WTC11 (cell line): ENCODE measurements at regions not wholly inside any gene's neighbourhood (a gene's known extent, or its start where the extent isn't known, plus 50 kb on each side); places are given as distances from the start of the nearest gene placed in this dataset.

Experiments used
- ATAC-seq: fragments of 200-7000 bp; cut with Tn5 transposase; 2 replicates; pipeline ENCODE4 v1.10.0; 2021; ENCODE audit warnings: mild to moderate bottlenecking, moderate library complexity
- CTCF ChIA-PET: fragments of 300-600 bp; sonication (Branson Sonifier 250); formaldehyde crosslinking; loops from one replicate; lab custom pipeline; 2021; ENCODE audit warnings: antibody characterized with exemption; lab: Charles Lee
- POLR2A ChIA-PET: fragments of 350-600 bp; sonication (Branson Sonifier 250); formaldehyde crosslinking; loops from one replicate; lab custom pipeline; 2021; ENCODE audit warnings: antibody characterized with exemption; lab: Charles Lee
- DNase-seq: peaks from one replicate; pipeline ENCODE4 v3.0.0; 2021; ENCODE audit warnings: low spot score
- H3K27ac Mint-ChIP-seq: 2 replicates; pipeline ENCODE4 v1.8.0; 2021; ENCODE audit warnings: mixed read lengths
- H3K27me3 Mint-ChIP-seq: 2 replicates; pipeline ENCODE4 v1.8.0; 2021; ENCODE audit warnings: low read depth, mild to moderate bottlenecking, moderate library complexity, mixed read lengths
- H3K36me3 Mint-ChIP-seq: 2 replicates; pipeline ENCODE4 v1.8.0; 2021; ENCODE audit warnings: mixed read lengths
- H3K4me1 Mint-ChIP-seq: 2 replicates; pipeline ENCODE4 v1.8.0; 2022; ENCODE audit warnings: mixed read lengths
- H3K4me3 Mint-ChIP-seq: 2 replicates; pipeline ENCODE4 v1.8.0; 2021; ENCODE audit warnings: mild to moderate bottlenecking, moderate library complexity, mixed read lengths
- H3K9me3 Mint-ChIP-seq: 2 replicates; pipeline ENCODE4 v1.8.0; 2021; ENCODE audit warnings: mixed read lengths
- ATF3 ChIP-seq: sonication (generic); formaldehyde crosslinking; conservative IDR thresholded peaks from 2 replicates; pipeline ENCODE4 v1.8.1; 2022; ENCODE audit warnings: mild to moderate bottlenecking, missing genetic modification reagents
- CREM ChIP-seq: sonication (generic); formaldehyde crosslinking; IDR thresholded peaks from 2 replicates; pipeline ENCODE4 v1.8.1; 2022; ENCODE audit warnings: mild to moderate bottlenecking, missing genetic modification reagents, moderate library complexity
- E2F1 ChIP-seq: sonication (generic); formaldehyde crosslinking; IDR thresholded peaks from 2 replicates; pipeline ENCODE4 v1.8.0; 2022; ENCODE audit warnings: mild to moderate bottlenecking, missing genetic modification reagents
- E2F4 ChIP-seq: sonication (generic); formaldehyde crosslinking; IDR thresholded peaks from 2 replicates; pipeline ENCODE4 v1.8.1; 2022; ENCODE audit warnings: low read depth, mild to moderate bottlenecking, moderate library complexity, missing genetic modification reagents, borderline replicate concordance
- ETV6 ChIP-seq: sonication (generic); formaldehyde crosslinking; IDR thresholded peaks from 2 replicates; pipeline ENCODE4 v1.8.1; 2022; ENCODE audit warnings: mild to moderate bottlenecking, missing genetic modification reagents
- GRHL2 ChIP-seq: fragments of 250-450 bp; sonication (Bioruptor Pico); IDR thresholded peaks from 2 replicates; pipeline ENCODE4 v1.8.0; 2022; ENCODE audit warnings: mild to moderate bottlenecking, moderate library complexity; ENCODE audit not compliant: insufficient replicate concordance, severe bottlenecking
- HMGA2 ChIP-seq: fragments of 250-450 bp; sonication (Bioruptor Pico); IDR thresholded peaks from 2 replicates; pipeline ENCODE4 v1.4.0; 2021; ENCODE audit warnings: mild to moderate bottlenecking, moderate library complexity
- NFATC4 ChIP-seq: fragments of 250-450 bp; sonication (Bioruptor Pico); IDR thresholded peaks from 2 replicates; pipeline ENCODE4 v1.9.0; 2021; ENCODE audit warnings: mild to moderate bottlenecking
- NFYB ChIP-seq: sonication (generic); formaldehyde crosslinking; conservative IDR thresholded peaks from 2 replicates; pipeline ENCODE4 v1.8.0; 2022; ENCODE audit warnings: low read depth, missing genetic modification reagents
- PRDM15 ChIP-seq: sonication (generic); formaldehyde crosslinking; IDR thresholded peaks from 2 replicates; pipeline ENCODE4 v1.8.0; 2022; ENCODE audit warnings: missing genetic modification reagents
- PREB ChIP-seq: sonication (generic); formaldehyde crosslinking; IDR thresholded peaks from 2 replicates; pipeline ENCODE4 v1.8.1; 2022; ENCODE audit warnings: mild to moderate bottlenecking, missing genetic modification reagents, moderate library complexity, borderline replicate concordance
- TEAD4 ChIP-seq: sonication (generic); formaldehyde crosslinking; IDR thresholded peaks from 2 replicates; pipeline ENCODE4 v1.8.0; 2022; ENCODE audit warnings: mild to moderate bottlenecking, missing genetic modification reagents
- USF2 ChIP-seq: sonication (generic); formaldehyde crosslinking; IDR thresholded peaks from 2 replicates; pipeline ENCODE4 v1.8.1; 2023; ENCODE audit warnings: mild to moderate bottlenecking, missing genetic modification reagents, moderate library complexity
- ZNF416 ChIP-seq: fragments of 250-450 bp; sonication (Bioruptor Pico); IDR thresholded peaks from 2 replicates; pipeline ENCODE4 v1.9.0; 2021; ENCODE audit warnings: mild to moderate bottlenecking, inconsistent platforms
- ZNF671 ChIP-seq: fragments of 250-450 bp; sonication (Bioruptor Pico); IDR thresholded peaks from 2 replicates; pipeline ENCODE4 v1.8.0; 2021; ENCODE audit warnings: mild to moderate bottlenecking
- ZSCAN18 ChIP-seq: fragments of 250-450 bp; sonication (Bioruptor Pico); IDR thresholded peaks from 2 replicates; pipeline ENCODE4 v2.1.2; 2022; ENCODE audit warnings: mild to moderate bottlenecking, moderate library complexity

- TF ChIP-seq ATF3 (CRISPR knock-in tag) = no peak
These were observed 166.7 kb downstream of the USP12 start (continued) for GRCh38 chr13:27004866-27005265.

- Mint-ChIP-seq H3K36me3 (no peaks in the 10 kb centered on the region), H3K9me3 (peaks cover 11% of the 10 kb centered on the region), H3K27me3 (peaks cover 24% of the 10 kb centered on the region), H3K4me3 (no peak overlapping the region), H3K27ac (no peak overlapping the region), H3K4me1 (peaks cover 24% of the 10 kb centered on the region)
- ChIA-PET POLR2A (interaction anchor here (0.6 kb wide), 1 partner anchor 80 kb away, joined by 4 read pairs; no protein-coding TSS in a partner anchor), CTCF (no interaction called here)
- TF ChIP-seq TEAD4 (CRISPR knock-in tag) (no peak), ETV6 (CRISPR knock-in tag) (no peak), HMGA2 (CRISPR knock-in tag) (no peak), PRDM15 (CRISPR knock-in tag) (no peak), NFYB (CRISPR knock-in tag) (no peak), E2F1 (no peak), USF2 (CRISPR knock-in tag) (no peak), GRHL2 (CRISPR knock-in tag) (no peak), PREB (CRISPR knock-in tag) (no peak), CREM (CRISPR knock-in tag) (no peak), NFATC4 (no peak), ZNF416 (CRISPR knock-in tag) (no peak), ZNF671 (CRISPR knock-in tag) (no peak), ZSCAN18 (CRISPR knock-in tag) (no peak), E2F4 (CRISPR knock-in tag) (no peak)
- DNase-seq (no peak), ATAC-seq (no peak)
These were observed 167.3 kb downstream of the USP12 start for GRCh38 chr13:27004326-27004725.
